ENCODE measurements at regions not wholly inside any gene's neighbourhood (a gene's known extent, or its start where the extent isn't known, plus 50 kb on each side); places are given as distances from the start of the nearest gene placed in this dataset.

- TF ChIP-seq, protein P1, sequence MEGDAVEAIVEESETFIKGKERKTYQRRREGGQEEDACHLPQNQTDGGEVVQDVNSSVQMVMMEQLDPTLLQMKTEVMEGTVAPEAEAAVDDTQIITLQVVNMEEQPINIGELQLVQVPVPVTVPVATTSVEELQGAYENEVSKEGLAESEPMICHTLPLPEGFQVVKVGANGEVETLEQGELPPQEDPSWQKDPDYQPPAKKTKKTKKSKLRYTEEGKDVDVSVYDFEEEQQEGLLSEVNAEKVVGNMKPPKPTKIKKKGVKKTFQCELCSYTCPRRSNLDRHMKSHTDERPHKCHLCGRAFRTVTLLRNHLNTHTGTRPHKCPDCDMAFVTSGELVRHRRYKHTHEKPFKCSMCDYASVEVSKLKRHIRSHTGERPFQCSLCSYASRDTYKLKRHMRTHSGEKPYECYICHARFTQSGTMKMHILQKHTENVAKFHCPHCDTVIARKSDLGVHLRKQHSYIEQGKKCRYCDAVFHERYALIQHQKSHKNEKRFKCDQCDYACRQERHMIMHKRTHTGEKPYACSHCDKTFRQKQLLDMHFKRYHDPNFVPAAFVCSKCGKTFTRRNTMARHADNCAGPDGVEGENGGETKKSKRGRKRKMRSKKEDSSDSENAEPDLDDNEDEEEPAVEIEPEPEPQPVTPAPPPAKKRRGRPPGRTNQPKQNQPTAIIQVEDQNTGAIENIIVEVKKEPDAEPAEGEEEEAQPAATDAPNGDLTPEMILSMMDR (IDR thresholded peaks at IDR 0.05; ENCODE audit: borderline replicate concordance, insufficient read depth, low read depth, low read length) = no peak
- no peak overlapping the region for H3K4me3 ChIP-seq (ENCODE audit: low read depth, low read length)
Measured at GRCh38 chr13:62684359-62684758, 1268.7 kb upstream of the PCDH20 start.

GRCh38 chr13:62682788-62683187 is 1267.1 kb upstream of the PCDH20 start:
- no peak overlapping the region for H3K4me3 ChIP-seq (ENCODE audit: low read depth, low read length)
- TF ChIP-seq, protein P1 (IDR thresholded peaks at IDR 0.05; ENCODE audit: borderline replicate concordance, insufficient read depth, low read depth, low read length) = no peak

DNA sequence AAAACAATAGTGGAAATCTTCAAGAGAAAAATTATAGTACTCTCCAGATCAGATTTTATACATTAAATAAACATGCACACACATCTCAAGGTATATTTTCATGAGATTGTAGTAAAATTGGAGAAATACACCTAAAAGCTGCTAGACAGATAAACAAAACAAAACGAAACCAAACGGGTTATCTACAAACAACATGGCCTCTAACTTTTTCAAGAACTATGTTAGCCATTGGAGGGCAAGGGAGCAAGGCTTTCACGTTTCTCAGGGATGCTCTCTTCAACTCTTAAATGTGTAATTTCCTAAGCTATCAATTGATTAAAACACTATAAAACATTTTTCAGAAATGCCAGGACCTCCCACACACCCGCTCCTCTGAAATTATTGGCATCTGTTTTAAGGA is 1262.4 kb upstream of the PCDH20 start:
- H3K4me3 ChIP-seq (ENCODE audit: low read depth, low read length) = no peak overlapping the region
- TF ChIP-seq, protein P1 (IDR thresholded peaks at IDR 0.05; ENCODE audit: borderline replicate concordance, insufficient read depth, low read depth, low read length) = no peak

- no peak overlapping the region for H3K4me3 ChIP-seq (ENCODE audit: low read depth, low read length)
- TF ChIP-seq, protein P1 (IDR thresholded peaks at IDR 0.05; ENCODE audit: borderline replicate concordance, insufficient read depth, low read depth, low read length) = no peak
Measured at GRCh38 chr13:62663767-62664166, 1248.1 kb upstream of the PCDH20 start.

- TF ChIP-seq, protein P1 (IDR thresholded peaks at IDR 0.05; ENCODE audit: borderline replicate concordance, insufficient read depth, low read depth, low read length) = no peak
- no peak overlapping the region for H3K4me3 ChIP-seq (ENCODE audit: low read depth, low read length)
Measured at GRCh38 chr13:62659365-62659764, 1243.7 kb upstream of the PCDH20 start.

DNA sequence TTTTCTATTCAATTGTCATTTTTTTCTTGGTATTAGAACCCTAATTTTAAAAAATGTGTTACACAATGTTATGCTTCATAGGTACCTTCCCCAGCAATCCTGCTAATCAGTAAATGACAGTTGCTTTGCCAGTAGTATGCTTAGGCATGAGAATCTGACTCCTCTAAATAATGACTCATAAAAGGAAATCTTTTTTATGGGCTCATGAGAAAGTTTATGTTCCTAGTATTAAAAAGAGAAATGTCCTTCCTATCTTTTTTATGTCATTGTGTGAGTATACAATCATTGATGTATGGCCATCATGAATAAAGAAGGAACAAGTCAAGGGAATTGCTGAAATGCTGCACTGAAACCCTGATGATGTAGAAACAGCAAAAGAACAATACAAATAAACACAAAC is 1237.7 kb upstream of the PCDH20 start:
- H3K4me3 ChIP-seq (ENCODE audit: low read depth, low read length) = no peak overlapping the region
- TF ChIP-seq, protein P1 (IDR thresholded peaks at IDR 0.05; ENCODE audit: borderline replicate concordance, insufficient read depth, low read depth, low read length) = no peak

GRCh38 chr13:62643799-62644524 is 1228.3 kb upstream of the PCDH20 start:
- TF ChIP-seq, protein P1 (IDR thresholded peaks at IDR 0.05; ENCODE audit: borderline replicate concordance, insufficient read depth, low read depth, low read length) = no peak
- no peak overlapping the region for H3K4me3 ChIP-seq (ENCODE audit: low read depth, low read length)
